NCI-H2107 treated with DMSO at 0.1 percent for 48 hours (cell line): ENCODE measurements at regions not wholly inside any gene's neighbourhood (a gene's known extent, or its start where the extent isn't known, plus 50 kb on each side); places are given as distances from the start of the nearest gene placed in this dataset.
"Not testable (repeated sequence)": the region's sequence is repeated elsewhere in the genome, so short reads cannot be mapped to it uniquely, and the experiment has no call there.

Experiments used
- DNase-seq: peaks from one replicate; lab custom pipeline; 2025; ENCODE audit not compliant: unreplicated experiment; lab: John Stamatoyannopoulos, UW

GRCh38 chr20:22841846-22842245 lies 193.3 kb upstream of the SSTR4 start:
- DNase-seq, result no peak

GRCh38 chr20:22842793-22843192 lies 192.3 kb upstream of the SSTR4 start:
- DNase-seq, result no peak

DNA sequence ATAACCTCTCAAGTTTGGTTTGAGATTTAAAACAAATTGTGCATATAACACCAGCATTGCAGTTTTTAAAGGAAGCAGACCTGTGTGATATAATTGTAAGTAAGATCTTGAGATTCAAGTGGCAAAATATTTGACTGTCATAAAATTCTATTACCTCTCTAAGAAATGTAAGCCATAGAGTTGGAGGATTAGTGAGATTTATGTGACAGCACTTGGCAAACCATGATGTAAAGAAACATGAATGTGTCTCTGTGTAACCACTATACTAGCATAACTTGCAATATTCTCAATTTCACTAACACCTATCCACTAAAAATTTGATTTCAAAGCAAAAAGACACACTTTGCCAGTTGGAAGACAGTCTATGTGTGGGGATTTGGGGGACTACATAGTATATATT lies 190.2 kb upstream of the SSTR4 start:
- DNase-seq, result no peak

- DNase-seq, result no peak
These were observed 188.2 kb upstream of the SSTR4 start for GRCh38 chr20:22846863-22847262.

DNA sequence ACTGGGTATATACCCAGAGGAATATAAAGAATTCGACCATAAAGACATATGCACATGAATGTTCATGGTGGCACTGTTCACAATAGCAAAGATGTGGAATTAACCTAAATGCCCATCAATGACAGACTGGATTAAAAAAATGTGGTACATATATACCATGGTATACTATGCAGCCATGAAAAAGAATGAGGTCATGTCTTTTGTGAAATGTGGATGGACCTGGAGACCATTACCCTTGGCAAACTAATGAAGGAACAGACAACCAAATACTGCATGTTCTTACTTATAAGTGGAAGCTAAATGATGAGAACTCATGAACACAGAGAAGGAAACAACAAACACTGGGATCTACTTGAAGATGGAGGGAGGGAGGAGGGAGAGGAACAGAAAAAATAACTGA lies 186.7 kb upstream of the SSTR4 start:
- DNase-seq, result no peak

DNA sequence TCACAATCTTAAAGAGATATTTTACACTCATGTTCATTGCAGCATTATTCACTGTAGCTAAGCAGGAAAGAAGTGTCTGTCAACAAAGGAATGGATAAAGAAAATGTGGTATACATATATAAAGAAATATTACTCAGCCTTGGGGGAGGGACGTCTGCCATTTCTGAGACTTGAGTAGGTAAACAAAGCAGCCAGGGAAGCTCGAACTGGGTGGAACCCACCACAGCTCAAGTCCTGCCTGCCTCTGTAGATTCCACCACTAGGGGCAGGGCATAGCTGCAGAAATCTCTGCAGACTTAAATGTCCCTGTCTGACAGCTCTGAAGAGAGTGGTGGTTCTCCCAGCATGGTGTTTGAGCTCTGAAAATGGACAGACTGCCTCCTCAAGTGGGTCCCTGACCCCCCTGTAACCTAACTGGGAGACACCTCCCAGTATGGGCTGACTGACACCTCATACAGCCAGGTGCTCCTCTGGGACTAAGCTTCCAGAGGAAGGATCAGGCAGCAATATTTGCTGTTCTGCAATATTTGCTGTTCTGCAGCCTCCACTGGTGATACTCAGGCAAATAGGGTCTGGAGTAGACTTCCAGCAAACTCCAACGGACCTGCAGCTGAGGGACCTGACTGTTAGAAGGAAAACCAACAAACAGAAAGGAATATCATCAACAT lies 183.3 kb upstream of the SSTR4 start:
- DNase-seq, result not testable (repeated sequence)

GRCh38 chr20:22861231-22861980 lies 173.7 kb upstream of the SSTR4 start:
- no peak for DNase-seq

DNA sequence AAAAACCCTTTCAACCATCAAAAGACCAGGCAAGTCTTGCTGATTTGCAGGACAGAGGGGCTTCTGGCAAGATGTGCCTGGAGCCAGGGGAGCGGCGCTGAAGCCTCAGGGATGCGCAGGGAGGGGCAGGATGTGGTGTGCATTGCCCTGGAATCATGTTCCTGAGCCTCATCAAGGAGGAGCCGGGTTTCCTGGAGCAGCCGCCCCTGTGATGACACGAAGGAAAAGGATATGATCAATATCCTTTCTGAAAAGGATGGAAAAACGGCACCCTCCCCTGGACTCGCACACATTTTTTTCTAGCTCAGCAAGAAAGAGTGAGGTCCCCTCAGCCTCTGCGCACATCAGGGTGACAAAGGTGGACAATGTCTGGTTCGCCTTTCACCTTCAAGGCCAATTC lies 173.1 kb upstream of the SSTR4 start:
- no peak for DNase-seq

DNA sequence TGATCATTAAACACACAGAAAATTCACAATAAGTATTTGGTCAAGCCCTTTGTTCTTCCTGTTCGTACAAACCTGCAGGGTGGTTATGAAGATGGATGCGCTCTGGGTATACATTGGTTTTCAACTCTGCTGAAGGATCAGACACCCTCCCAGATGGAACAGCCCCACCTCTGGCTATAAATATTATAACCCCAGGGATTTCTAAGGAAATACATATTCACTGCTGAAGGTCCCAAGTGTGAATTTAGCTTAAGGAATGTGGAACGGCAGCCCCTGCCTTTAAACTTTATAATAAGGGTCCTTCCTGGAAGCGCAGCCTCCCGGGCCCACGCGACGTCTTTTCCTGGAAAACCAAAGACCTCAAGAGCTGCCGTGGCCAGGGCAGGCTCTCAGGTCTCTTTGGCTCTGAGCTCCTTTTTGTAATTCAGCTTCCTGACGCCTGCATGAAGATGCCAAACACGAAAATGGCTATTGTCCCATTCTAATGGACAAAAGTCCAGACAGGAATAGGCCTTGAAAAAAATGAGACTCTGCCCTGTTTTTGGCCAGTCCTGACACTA lies 172.4 kb upstream of the SSTR4 start:
- no peak for DNase-seq

- no peak for DNase-seq
These were observed 171.3 kb upstream of the SSTR4 start for GRCh38 chr20:22863826-22864225.

DNA sequence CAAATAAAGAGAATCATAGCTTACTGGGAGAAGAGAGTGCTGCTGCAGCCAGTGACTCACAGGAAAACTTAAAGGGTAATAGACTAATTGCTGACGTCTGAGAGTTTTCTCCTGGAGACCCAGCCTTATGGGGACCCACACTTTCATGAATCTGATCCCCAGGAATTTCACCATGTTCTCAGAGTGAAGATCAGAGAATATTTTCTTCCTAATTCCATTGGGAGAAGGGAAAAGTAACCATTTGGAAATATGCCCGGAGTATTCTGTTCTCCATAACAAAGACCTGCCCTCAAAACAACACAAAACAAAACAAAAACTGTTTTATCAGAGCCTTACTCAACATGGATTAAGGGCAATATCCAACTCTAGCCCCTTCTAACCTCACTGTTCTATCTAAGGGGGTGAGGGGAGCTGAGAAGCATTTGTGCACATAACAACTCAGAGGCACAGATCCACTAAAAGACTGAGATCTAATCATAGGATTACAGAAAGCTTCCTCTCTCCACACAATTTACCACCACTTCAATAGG lies 168.2 kb upstream of the SSTR4 start:
- no peak for DNase-seq

- no peak for DNase-seq
These were observed 156.9 kb upstream of the SSTR4 start for GRCh38 chr20:22878166-22878565.

DNA sequence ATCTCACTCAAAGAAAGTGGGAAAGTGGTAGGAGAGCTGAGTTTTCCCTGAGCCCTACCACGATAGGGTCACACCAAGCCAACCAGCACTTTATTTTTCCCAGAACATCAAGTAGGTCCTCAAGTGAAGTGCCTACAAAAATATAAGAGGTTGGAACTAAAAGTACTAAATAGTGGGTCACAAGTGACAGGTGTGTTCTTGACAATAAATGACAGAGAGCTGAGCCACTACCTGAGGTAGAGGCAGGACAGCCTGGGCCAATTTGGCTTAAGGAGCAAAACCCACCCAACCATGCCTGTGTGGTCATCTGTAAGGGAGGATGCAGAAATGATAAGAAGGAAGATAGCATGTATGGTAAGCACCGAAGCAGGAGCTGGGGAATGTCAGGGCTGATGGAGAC lies 154.8 kb upstream of the SSTR4 start:
- DNase-seq, result no peak

GRCh38 chr20:22887796-22888195 lies 147.3 kb upstream of the SSTR4 start:
- DNase-seq, result no peak

DNA sequence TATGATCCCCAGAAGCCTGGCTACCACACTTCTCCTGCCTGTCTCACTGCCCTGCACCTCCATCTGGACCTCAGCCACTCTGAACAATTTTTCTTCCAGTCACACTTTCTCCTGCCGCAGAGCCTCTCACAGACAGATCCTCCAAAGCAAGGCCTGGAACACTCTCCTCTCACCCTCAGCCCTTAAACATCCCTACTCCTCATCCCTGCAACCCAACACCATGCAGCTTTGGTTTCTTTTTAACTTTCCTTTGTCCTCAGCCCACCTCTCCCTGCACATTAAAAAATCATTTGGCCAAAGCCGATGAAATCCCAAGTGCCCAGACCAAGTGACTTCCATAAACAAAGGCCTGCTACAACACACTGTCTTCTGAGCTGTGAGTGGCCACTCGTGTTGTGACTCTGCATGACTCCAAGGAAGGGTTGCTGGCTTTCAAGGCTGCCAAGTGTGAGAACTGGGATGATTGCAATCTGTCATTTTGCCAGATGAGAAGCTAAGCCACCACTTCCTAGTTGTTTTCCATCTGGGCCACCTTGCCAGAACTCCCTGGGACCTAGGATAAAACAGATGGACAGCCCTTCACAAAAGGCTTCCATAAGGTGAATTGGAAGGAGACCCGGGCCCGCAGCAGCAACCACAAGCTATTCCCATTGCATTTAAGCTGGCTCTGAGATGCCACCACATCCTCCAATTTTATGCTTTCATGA lies 144.4 kb upstream of the SSTR4 start:
- DNase-seq, result no peak

GRCh38 chr20:22901164-22901563 lies 133.9 kb upstream of the SSTR4 start:
- DNase-seq, result no peak

DNA sequence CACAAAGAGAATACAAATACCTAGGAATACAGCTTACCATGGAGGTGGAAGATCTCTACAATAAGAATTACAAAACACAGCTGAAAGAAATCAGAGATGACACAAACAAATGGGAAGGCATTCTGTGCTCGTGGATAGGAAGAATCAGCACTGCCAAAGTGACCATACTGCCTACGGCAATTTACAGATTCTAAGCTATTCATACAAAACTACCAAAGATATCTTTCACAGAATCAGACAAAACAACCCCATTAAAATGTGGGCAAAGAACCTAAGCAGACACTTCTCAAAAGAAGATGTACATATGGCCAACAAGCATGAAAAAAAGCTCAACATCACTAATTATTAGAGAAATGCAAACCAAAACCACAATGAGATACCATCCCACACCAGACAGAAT lies 133.2 kb upstream of the SSTR4 start:
- DNase-seq, result no peak

DNA sequence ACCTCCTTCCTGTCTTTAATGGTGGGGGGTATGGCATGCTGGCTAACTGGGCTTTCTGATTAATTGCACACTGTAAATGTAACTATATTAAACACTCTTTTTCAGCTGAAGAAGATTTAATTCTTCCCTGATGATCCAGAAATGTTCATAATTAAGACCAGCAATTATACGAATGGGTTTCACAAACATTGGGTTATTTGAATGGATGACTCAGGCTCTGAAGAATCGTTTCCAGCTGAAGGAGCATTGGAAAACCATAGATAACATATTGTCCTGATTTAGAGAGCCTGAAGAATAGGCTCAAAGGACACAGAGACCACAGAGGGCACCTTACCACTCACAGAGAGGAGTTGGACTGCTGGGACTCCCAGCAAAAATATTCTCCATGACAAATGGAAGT lies 130.7 kb upstream of the SSTR4 start:
- no peak for DNase-seq

DNA sequence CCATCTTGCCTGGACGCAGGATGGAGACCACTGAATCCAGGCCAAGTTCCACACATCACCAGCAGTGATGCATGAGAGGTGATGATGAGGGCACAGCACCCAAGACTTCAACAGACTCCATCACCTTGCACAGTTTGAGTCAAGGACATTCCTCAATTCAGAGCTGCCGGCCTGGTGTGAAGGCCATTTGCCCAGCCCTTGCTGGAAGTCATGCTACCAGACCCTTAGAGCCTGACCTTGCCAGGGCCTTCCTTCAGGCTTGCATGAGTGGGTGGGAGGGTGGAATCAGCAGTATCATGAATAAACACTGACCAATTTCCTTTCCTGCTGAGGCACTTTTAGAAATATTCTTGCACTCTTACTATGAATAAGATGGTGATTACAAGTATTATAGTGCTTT lies 130.2 kb upstream of the SSTR4 start:
- no peak for DNase-seq

- DNase-seq, result no peak
These were observed 129.5 kb upstream of the SSTR4 start for GRCh38 chr20:22905658-22906057.

GRCh38 chr20:22908437-22908836 lies 126.7 kb upstream of the SSTR4 start:
- no peak for DNase-seq

DNA sequence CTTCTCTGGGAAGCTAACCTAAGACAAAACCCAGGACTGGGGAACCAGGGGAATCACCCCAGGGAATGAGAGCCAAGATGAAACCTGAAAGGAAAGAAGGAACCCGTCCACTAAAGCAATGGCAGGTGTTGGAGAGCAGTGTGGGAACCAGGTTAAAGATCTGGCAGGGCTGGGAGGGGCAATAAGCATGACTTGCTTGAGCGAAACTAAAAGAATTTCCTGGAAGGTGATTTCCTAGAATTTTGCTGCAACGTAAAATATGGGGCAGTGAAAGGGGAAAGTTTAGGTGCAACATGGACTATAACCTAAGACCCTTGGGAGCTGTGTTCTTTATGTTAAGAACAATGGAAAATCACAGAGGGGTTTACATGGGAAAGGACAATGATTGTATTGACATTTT lies 126.2 kb upstream of the SSTR4 start:
- no peak for DNase-seq
